ENCODE measurements at regions not wholly inside any gene's neighbourhood (a gene's known extent, or its start where the extent isn't known, plus 50 kb on each side); places are given as distances from the start of the nearest gene placed in this dataset.

DNA sequence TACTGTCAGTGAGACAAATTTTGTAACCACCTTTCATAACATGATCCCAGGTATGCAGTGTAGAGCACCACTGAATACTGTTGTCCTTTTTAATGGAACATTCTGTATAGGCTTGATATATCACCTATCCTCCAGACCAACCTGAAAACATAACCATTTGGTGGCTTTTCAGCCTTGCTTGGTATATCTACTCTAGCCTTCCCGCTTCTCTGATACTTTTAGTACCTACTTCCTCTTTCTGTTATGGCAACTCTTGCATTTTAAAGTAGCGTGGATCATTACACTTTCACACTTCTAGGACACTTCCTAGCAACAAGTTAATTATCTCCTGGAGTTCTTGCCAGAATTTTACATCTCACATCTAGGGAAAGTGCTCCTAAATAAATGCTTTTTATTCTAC is 226.6 kb upstream of the ROBO1 start:
- TF ChIP-seq, protein P1, sequence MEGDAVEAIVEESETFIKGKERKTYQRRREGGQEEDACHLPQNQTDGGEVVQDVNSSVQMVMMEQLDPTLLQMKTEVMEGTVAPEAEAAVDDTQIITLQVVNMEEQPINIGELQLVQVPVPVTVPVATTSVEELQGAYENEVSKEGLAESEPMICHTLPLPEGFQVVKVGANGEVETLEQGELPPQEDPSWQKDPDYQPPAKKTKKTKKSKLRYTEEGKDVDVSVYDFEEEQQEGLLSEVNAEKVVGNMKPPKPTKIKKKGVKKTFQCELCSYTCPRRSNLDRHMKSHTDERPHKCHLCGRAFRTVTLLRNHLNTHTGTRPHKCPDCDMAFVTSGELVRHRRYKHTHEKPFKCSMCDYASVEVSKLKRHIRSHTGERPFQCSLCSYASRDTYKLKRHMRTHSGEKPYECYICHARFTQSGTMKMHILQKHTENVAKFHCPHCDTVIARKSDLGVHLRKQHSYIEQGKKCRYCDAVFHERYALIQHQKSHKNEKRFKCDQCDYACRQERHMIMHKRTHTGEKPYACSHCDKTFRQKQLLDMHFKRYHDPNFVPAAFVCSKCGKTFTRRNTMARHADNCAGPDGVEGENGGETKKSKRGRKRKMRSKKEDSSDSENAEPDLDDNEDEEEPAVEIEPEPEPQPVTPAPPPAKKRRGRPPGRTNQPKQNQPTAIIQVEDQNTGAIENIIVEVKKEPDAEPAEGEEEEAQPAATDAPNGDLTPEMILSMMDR (IDR thresholded peaks at IDR 0.05) = no peak
- TF ChIP-seq EP300 (IDR thresholded peaks at IDR 0.05) = no peak

Measured in tibial nerve (tissue), 4 donors.